Esophagus (tissue), 2 donors: ENCODE measurements at regions not wholly inside any gene's neighbourhood (a gene's known extent, or its start where the extent isn't known, plus 50 kb on each side); places are given as distances from the start of the nearest gene placed in this dataset.

Source experiments
- H3K27ac ChIP-seq, 2 donors: one replicate each; pipeline ENCODE4 v1.5.1; 2013; ENCODE audit warnings: low read depth in 2 of 2, mild to moderate bottlenecking in 2 of 2, inconsistent platforms in 1 of 2, low read length in 1 of 2, moderate library complexity in 1 of 2
- H3K27me3 ChIP-seq, 2 donors: one replicate each; pipeline ENCODE4 v1.6.1; 2013; ENCODE audit warnings: low read length in 2 of 2, control low read depth in 1 of 2, mild to moderate bottlenecking in 1 of 2; ENCODE audit not compliant: insufficient read depth in 2 of 2, control insufficient read depth in 1 of 2
- H3K36me3 ChIP-seq, 2 donors: one replicate each; pipeline ENCODE4 v1.6.1; 2013; ENCODE audit warnings: low read length in 1 of 2; ENCODE audit not compliant: control insufficient read depth in 2 of 2, insufficient read depth in 2 of 2
- H3K4me1 ChIP-seq, 2 donors: one replicate each; pipeline ENCODE4 v1.6.1; 2013; ENCODE audit warnings: low read length in 1 of 2; ENCODE audit not compliant: control insufficient read depth in 2 of 2, insufficient read depth in 2 of 2
- H3K4me3 ChIP-seq, 2 donors: one replicate each; pipeline ENCODE4 v1.5.1; 2013; ENCODE audit warnings: low read length in 2 of 2, mild to moderate bottlenecking in 2 of 2, low read depth in 1 of 2, moderate library complexity in 1 of 2
- H3K9me3 ChIP-seq, 2 donors: one replicate each; pipeline ENCODE4 v1.6.1; 2013; ENCODE audit warnings: mild to moderate bottlenecking in 2 of 2, low read depth in 1 of 2, low read length in 1 of 2, moderate library complexity in 1 of 2; ENCODE audit not compliant: control insufficient read depth in 2 of 2, insufficient read depth in 1 of 2
- WGBS, 2 donors: extraction: QIAGEN DNeasy Blood & Tissue Kit; methylation state at CpG; one replicate each; pipeline ENCODE4 v1.1.7; 2013; 5-methylcytosine and 5-hydroxymethylcytosine counted together
- donor health status: healthy with polysubstance abuse.
- donor health status: Bipolar disorder and iron deficiency.

GRCh38 chr7:67590649-67591048 is 594.0 kb downstream of the TYW1 start:
- Histone ChIP-seq H3K36me3 (no peaks in the 10 kb centered on the region), H3K27ac (no peak overlapping the region), H3K4me3 (no peak overlapping the region), H3K9me3 (peaks cover 12 to 18% of the 10 kb centered on the region in 2 donors), H3K27me3 (no peaks in the 10 kb centered on the region), H3K4me1 (no peaks in the 10 kb centered on the region)
- WGBS, 2 donors = 81 to 83% methylated on average over 3 of the region's 3 CpGs

- Histone ChIP-seq H3K4me3 (no peak overlapping the region), H3K27ac (no peak overlapping the region), H3K36me3 (no peaks in the 10 kb centered on the region), H3K27me3 (no peaks in the 10 kb centered on the region), H3K4me1 (peaks cover 0 to 3% of the 10 kb centered on the region in 2 donors), H3K9me3 (peaks cover under 1% of the 10 kb centered on the region in 2 donors)
- WGBS, 2 donors = 39 to 42% methylated on average over 6 of the region's 6 CpGs
These were observed 597.2 kb downstream of the TYW1 start for GRCh38 chr7:67593794-67594193.

- no peaks in the 10 kb centered on the region for H3K9me3 ChIP-seq
- H3K4me3 ChIP-seq = no peak overlapping the region
- WGBS, 2 donors = 76 to 82% methylated on average over 15 of the region's 15 CpGs
- no peaks in the 10 kb centered on the region for H3K36me3 ChIP-seq
- H3K27ac ChIP-seq = no peak overlapping the region
- H3K4me1 ChIP-seq = peaks cover 0 to 3% of the 10 kb centered on the region in 2 donors
- H3K27me3 ChIP-seq = no peaks in the 10 kb centered on the region
These were observed 599.0 kb downstream of the TYW1 start for GRCh38 chr7:67595431-67596180.

- Histone ChIP-seq H3K36me3 (no peaks in the 10 kb centered on the region), H3K4me1 (peaks cover 0 to 3% of the 10 kb centered on the region in 2 donors), H3K27me3 (no peaks in the 10 kb centered on the region), H3K27ac (no peak overlapping the region), H3K9me3 (no peaks in the 10 kb centered on the region), H3K4me3 (no peak overlapping the region)
- WGBS, 2 donors = 83 to 88% methylated on average over 3 of the region's 3 CpGs
These were observed 600.5 kb downstream of the TYW1 start for GRCh38 chr7:67597161-67597560.

GRCh38 chr7:67598469-67598868 is 601.8 kb downstream of the TYW1 start:
- no peaks in the 10 kb centered on the region for H3K36me3 ChIP-seq

GRCh38 chr7:67599331-67600062 is 602.9 kb downstream of the TYW1 start:
- Histone ChIP-seq H3K36me3 (no peaks in the 10 kb centered on the region), H3K9me3 (no peaks in the 10 kb centered on the region), H3K4me3 (no peak overlapping the region), H3K4me1 (peaks cover 0 to 3% of the 10 kb centered on the region in 2 donors), H3K27ac (no peak overlapping the region), H3K27me3 (no peaks in the 10 kb centered on the region)
- 80 to 87% methylated on average over 10 of the region's 10 CpGs for WGBS, 2 donors

More at GRCh38 chr7:67598469-67598868, 601.8 kb downstream of the TYW1 start:
- Histone ChIP-seq H3K27me3 (no peaks in the 10 kb centered on the region), H3K27ac (no peak overlapping the region), H3K4me3 (no peak overlapping the region), H3K4me1 (peaks cover 0 to 3% of the 10 kb centered on the region in 2 donors), H3K9me3 (no peaks in the 10 kb centered on the region)

GRCh38 chr7:67602246-67602887 is 605.7 kb downstream of the TYW1 start:
- WGBS, 2 donors = 87 to 89% methylated on average over 12 of the region's 12 CpGs
- H3K4me3 ChIP-seq = no peak overlapping the region
- H3K4me1 ChIP-seq = peaks cover 0 to 2% of the 10 kb centered on the region in 2 donors
- no peak overlapping the region for H3K27ac ChIP-seq
- no peaks in the 10 kb centered on the region for H3K27me3 ChIP-seq
- peaks cover 4% of the 10 kb centered on the region in 2 donors for H3K9me3 ChIP-seq
- no peaks in the 10 kb centered on the region for H3K36me3 ChIP-seq

- WGBS, 2 donors = 57 to 63% methylated on average over 2 of the region's 2 CpGs
- Histone ChIP-seq H3K27me3 (no peaks in the 10 kb centered on the region), H3K4me1 (peaks cover 0 to 2% of the 10 kb centered on the region in 2 donors), H3K4me3 (no peak overlapping the region), H3K9me3 (peaks cover 4% of the 10 kb centered on the region in 2 donors), H3K36me3 (no peaks in the 10 kb centered on the region), H3K27ac (no peak overlapping the region)
These were observed 608.1 kb downstream of the TYW1 start for GRCh38 chr7:67604461-67605386.

- peaks cover 4 to 8% of the 10 kb centered on the region in 2 donors for H3K9me3 ChIP-seq
- no peak overlapping the region for H3K27ac ChIP-seq
- no peaks in the 10 kb centered on the region for H3K27me3 ChIP-seq
- H3K4me1 ChIP-seq = peaks cover 0 to 2% of the 10 kb centered on the region in 2 donors
- WGBS, 2 donors = 90% methylated on average over 3 of the region's 3 CpGs
- no peak overlapping the region for H3K4me3 ChIP-seq
- H3K36me3 ChIP-seq = no peaks in the 10 kb centered on the region
These were observed 612.2 kb downstream of the TYW1 start for GRCh38 chr7:67608806-67609205.
